ENCODE measurements at regions not wholly inside any gene's neighbourhood (a gene's known extent, or its start where the extent isn't known, plus 50 kb on each side); places are given as distances from the start of the nearest gene placed in this dataset.

DNA sequence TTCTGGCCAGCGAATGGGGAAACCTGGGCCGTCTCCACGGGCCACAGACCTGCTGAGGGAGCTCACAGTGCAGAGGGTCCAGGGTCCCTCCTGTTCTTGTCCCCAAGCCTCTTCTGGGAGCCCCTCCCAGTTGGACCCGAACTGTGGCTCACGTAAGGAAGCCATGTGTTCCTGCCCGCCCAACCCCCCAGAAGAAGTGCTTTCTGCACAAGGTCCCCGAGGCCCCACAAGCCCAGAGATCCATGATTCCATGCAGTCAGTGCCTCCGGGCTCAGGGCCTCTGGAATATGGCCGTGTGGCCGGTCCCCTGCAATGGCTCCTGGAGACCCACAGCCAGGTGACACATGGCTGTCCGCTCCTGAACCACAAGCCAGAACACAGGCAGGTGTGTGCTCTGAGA, 272.4 kb downstream of the C16orf95 start:
- TF ChIP-seq, protein P1, sequence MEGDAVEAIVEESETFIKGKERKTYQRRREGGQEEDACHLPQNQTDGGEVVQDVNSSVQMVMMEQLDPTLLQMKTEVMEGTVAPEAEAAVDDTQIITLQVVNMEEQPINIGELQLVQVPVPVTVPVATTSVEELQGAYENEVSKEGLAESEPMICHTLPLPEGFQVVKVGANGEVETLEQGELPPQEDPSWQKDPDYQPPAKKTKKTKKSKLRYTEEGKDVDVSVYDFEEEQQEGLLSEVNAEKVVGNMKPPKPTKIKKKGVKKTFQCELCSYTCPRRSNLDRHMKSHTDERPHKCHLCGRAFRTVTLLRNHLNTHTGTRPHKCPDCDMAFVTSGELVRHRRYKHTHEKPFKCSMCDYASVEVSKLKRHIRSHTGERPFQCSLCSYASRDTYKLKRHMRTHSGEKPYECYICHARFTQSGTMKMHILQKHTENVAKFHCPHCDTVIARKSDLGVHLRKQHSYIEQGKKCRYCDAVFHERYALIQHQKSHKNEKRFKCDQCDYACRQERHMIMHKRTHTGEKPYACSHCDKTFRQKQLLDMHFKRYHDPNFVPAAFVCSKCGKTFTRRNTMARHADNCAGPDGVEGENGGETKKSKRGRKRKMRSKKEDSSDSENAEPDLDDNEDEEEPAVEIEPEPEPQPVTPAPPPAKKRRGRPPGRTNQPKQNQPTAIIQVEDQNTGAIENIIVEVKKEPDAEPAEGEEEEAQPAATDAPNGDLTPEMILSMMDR (IDR thresholded peaks at IDR 0.05; ENCODE audit: low read length), result no peak
- TF ChIP-seq EZH2 (optimal IDR thresholded peaks at IDR 0.05; ENCODE audit: low read depth, low read length), result no peak
- no peak for TF ChIP-seq EZH2phosphoT487 (IDR thresholded peaks at IDR 0.05; ENCODE audit: low read length)
